ENCODE measurements at regions not wholly inside any gene's neighbourhood (a gene's known extent, or its start where the extent isn't known, plus 50 kb on each side); places are given as distances from the start of the nearest gene placed in this dataset.

DNA sequence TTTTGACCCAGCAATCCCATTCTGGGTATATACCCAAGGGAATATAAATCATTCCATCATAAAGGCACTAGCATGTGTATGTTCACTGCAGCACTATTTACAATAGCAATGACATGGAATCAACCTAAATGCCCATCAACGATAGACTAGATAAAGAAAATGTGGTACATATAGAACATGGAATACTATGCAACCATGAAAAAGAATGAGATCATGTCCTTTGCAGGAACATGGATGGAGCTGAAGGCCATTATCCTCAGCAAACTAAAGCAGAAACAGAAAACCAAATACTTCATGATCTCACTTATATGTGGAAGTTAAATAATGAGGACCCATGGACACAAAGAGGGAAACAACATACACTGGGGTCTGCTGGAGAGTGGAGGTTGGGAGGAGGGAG lies 58.0 kb upstream of the STARD3NL start:
- no peak for DNase-seq
- TF ChIP-seq, protein P1, sequence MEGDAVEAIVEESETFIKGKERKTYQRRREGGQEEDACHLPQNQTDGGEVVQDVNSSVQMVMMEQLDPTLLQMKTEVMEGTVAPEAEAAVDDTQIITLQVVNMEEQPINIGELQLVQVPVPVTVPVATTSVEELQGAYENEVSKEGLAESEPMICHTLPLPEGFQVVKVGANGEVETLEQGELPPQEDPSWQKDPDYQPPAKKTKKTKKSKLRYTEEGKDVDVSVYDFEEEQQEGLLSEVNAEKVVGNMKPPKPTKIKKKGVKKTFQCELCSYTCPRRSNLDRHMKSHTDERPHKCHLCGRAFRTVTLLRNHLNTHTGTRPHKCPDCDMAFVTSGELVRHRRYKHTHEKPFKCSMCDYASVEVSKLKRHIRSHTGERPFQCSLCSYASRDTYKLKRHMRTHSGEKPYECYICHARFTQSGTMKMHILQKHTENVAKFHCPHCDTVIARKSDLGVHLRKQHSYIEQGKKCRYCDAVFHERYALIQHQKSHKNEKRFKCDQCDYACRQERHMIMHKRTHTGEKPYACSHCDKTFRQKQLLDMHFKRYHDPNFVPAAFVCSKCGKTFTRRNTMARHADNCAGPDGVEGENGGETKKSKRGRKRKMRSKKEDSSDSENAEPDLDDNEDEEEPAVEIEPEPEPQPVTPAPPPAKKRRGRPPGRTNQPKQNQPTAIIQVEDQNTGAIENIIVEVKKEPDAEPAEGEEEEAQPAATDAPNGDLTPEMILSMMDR (IDR thresholded peaks at IDR 0.05; ENCODE audit: low read depth, low read length, missing control alignments) = no peak
- in situ Hi-C loops (cut with HindIII; ENCODE audit: low pct_ligation_motif_present, low sequenced_read_pairs) = no loop called here
- no peak overlapping the region for H3K4me3 ChIP-seq (ENCODE audit: low read depth, low read length)
- H3K36me3 ChIP-seq (replicated peaks) = no peaks in the 10 kb centered on the region
- no peaks in the 10 kb centered on the region for H3K27me3 ChIP-seq (replicated peaks)
- H3K27ac ChIP-seq = no peak overlapping the region

DNA sequence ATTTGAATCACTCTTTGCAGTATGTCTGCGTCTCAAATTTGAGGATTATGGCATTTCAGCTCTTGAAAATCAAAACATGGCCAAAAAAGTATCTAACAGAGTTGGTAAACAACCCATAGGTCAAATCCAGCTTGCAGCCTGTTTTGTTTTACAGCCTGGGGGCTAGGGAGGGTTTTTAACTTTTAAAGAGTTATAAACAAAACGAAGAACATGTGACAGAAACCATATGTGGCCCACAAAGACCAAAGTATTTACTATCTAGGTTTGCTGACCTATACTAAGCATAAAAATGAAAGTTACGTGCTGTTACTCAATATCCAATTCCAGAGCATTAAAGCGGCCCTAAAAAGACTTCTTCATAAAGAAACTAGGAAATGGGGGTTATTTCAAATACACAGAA lies 55.5 kb upstream of the STARD3NL start:
- DNase-seq = no peak
- H3K36me3 ChIP-seq (replicated peaks) = no peaks in the 10 kb centered on the region
- TF ChIP-seq, protein P1 (IDR thresholded peaks at IDR 0.05; ENCODE audit: low read depth, low read length, missing control alignments) = no peak
- no peak overlapping the region for H3K4me3 ChIP-seq (ENCODE audit: low read depth, low read length)
- in situ Hi-C loops (cut with HindIII; ENCODE audit: low pct_ligation_motif_present, low sequenced_read_pairs) = no loop called here
- H3K27ac ChIP-seq = no peak overlapping the region
- no peaks in the 10 kb centered on the region for H3K27me3 ChIP-seq (replicated peaks)

DNA sequence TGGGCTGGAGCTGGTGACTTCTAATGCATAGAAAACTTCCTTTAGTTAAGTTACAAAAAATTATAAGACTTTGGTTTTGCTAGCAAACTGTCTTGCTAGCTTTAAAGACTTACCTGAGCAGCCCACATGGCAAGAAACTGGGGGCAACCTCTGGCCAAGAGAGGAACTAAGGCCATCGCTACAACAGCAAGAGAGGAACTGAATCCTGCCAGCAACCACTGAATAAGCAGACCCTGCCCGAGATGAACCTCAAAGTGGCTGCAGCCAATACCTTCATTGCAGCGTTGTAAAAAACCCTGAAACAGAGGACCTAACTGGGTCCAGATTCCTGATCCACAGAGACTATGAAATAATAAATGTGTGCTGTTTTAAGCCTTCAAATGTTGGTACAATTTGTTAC lies 54.6 kb upstream of the STARD3NL start:
- H3K36me3 ChIP-seq (replicated peaks) = no peaks in the 10 kb centered on the region
- no peak overlapping the region for H3K27ac ChIP-seq
- no peaks in the 10 kb centered on the region for H3K27me3 ChIP-seq (replicated peaks)
- in situ Hi-C loops (cut with HindIII; ENCODE audit: low pct_ligation_motif_present, low sequenced_read_pairs) = no loop called here
- H3K4me3 ChIP-seq (ENCODE audit: low read depth, low read length) = no peak overlapping the region
- TF ChIP-seq, protein P1 (IDR thresholded peaks at IDR 0.05; ENCODE audit: low read depth, low read length, missing control alignments) = no peak
- DNase-seq = no peak

DNA sequence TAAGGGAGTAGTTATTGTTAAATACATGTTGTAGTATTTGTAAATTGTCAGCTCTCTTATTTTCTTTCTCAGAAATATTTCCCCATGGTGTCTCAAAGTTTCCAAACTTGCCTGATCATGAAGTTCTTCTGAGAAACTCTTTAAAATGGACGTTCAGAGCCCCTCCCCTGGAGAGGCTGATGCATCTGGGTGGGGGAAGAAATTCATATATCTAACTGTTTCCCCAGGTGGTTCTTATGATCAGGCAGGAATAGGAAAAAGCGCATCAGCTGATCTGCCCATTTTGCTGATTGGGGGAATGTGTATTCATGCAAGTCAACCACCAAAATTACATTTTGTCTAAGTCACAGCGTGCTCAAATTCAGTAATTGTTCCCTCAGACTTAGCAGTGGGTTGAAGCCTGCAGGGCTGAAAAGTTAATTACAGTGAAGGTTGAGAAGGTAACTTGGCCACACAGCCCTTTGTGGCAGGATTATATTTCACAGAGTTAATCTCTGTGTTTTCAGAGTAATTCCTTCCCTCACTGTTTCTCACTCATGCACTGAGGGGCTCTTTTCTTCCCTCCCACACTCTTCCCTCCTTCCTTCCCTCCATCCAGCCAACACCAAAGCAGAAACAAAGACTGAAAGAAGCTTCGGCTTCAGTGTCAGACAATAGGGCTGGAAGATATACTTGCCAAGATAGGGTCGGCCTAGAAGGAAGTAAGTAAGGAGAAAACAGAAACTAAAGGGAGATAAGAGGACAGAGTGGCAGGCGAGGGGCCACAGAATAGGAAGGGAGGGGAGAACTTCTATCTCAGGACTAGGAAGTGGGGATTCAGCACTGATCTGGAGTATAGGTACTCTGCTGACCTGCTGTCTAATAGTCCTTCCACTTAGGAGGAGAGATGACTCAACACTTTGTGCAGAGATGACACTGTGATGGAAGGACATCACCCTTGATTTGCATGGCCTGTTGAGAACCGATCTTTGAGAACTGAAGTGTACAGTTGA lies 50.5 kb upstream of the STARD3NL start:
- no peak for DNase-seq
- Histone ChIP-seq H3K27me3 (replicated peaks) (no peaks in the 10 kb centered on the region), H3K27ac (no peak overlapping the region), H3K36me3 (replicated peaks) (no peaks in the 10 kb centered on the region), H3K4me3 (ENCODE audit: low read depth, low read length) (no peak overlapping the region)
- in situ Hi-C loops (cut with HindIII; ENCODE audit: low pct_ligation_motif_present, low sequenced_read_pairs) = no loop called here
- TF ChIP-seq, protein P1 (IDR thresholded peaks at IDR 0.05; ENCODE audit: low read depth, low read length, missing control alignments) = no peak

Measured in brain microvascular endothelial cell (primary cell).